ENCODE measurements at regions not wholly inside any gene's neighbourhood (a gene's known extent, or its start where the extent isn't known, plus 50 kb on each side); places are given as distances from the start of the nearest gene placed in this dataset.
A peak's percentile ranks its signal among the peaks of the same experiment; 100 is the strongest.

DNA sequence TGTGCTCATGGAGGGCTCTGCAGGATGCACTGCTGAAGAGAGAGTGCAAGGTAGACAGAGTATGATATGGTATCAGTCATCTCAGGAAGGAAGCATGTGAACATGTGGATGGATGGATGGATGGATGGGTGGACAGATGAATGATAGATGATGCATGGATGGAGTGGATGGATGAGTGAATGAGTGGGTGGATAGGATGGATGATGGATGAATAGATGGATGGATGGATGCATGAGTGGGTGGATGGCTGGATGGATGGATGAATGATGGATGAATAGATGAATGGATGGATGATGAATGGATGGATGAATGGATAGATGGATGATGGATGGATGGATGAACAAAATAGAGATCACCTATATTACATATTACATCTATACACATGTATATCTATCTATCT lies 341.3 kb downstream of the DRD1 start:
- DNase-seq, result no peak
- H3K27ac Mint-ChIP-seq, result no peak overlapping the region
- peaks cover 9% of the 10 kb centered on the region for H3K27me3 Mint-ChIP-seq (ENCODE audit: low read depth)
- intact Hi-C loops (cut with micrococcal nuclease), result no loop called here
- H3K9me3 Mint-ChIP-seq, result no peaks in the 10 kb centered on the region
- no peak overlapping the region for H3K4me3 Mint-ChIP-seq
- H3K36me3 Mint-ChIP-seq (ENCODE audit: low read depth), result no peaks in the 10 kb centered on the region
- CTCF ChIA-PET, result no interaction called here
- H3K4me1 Mint-ChIP-seq (ENCODE audit: low read depth), result no peaks in the 10 kb centered on the region

DNA sequence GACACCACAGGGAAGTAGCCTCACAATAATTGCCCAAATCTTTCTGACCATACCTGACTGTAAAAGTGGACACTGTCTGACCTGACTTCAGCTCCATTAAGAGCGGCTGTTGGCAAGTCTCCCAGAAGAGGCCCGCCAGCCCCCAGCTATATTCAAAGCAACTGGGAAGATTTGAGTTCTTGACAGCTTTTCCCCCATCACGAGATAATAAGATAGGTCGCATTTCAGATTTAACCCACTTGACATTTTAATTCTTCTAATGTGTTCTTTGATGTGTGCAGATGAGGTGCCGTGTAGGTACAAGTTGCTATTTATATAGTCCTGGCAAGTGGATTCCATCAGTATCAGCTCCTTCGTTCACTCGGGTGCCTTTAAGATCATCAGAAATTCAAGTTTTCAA lies 345.7 kb downstream of the DRD1 start:
- Mint-ChIP-seq H3K27me3 (ENCODE audit: low read depth) (peaks cover 10% of the 10 kb centered on the region), H3K27ac (no peak overlapping the region), H3K36me3 (ENCODE audit: low read depth) (no peaks in the 10 kb centered on the region), H3K9me3 (no peaks in the 10 kb centered on the region), H3K4me1 (ENCODE audit: low read depth) (no peaks in the 10 kb centered on the region), H3K4me3 (no peak overlapping the region)
- no peak for DNase-seq
- intact Hi-C loops (cut with micrococcal nuclease), result no loop called here
- CTCF ChIA-PET, result no interaction called here

DNA sequence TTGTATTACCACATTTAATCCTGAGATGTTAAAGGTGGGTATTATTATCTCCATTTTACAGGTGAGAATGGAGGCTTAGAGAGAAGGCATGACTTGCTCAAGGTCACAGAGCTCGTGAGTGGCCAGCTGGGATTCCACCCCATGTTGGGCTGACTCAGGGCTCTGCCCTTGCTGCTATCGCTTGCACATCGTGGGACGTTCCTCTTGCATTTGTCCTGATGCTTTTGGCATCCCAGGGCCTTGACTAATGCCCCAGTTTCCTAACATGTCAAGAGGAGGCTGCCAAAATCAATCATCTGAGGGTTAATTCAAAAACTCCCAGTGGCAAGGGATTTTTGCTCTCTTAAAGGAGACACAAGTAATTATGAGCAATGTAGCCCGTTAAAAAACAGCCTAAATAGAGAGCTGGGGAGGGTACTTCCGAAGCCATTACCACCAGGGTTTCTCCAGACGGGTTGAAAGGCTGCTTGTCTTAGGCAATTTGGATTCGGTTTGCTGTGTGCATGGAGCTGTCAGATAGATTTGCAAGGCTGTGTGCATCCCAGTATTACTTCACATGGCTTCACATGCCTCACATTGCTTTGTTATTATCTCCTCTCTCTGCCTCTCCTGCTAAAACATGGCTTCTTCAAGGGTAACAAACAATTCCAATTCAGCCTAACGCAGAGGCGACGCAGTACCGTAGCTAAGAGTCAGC lies 347.4 kb downstream of the DRD1 start:
- no peaks in the 10 kb centered on the region for H3K36me3 Mint-ChIP-seq (ENCODE audit: low read depth)
- CTCF ChIA-PET, result no interaction called here
- no peak overlapping the region for H3K27ac Mint-ChIP-seq
- H3K27me3 Mint-ChIP-seq (ENCODE audit: low read depth), result peaks cover 11% of the 10 kb centered on the region
- intact Hi-C loops (cut with micrococcal nuclease), result no loop called here
- no peaks in the 10 kb centered on the region for H3K9me3 Mint-ChIP-seq
- no peak for DNase-seq
- no peak overlapping the region for H3K4me3 Mint-ChIP-seq
- H3K4me1 Mint-ChIP-seq (ENCODE audit: low read depth), result no peaks in the 10 kb centered on the region

DNA sequence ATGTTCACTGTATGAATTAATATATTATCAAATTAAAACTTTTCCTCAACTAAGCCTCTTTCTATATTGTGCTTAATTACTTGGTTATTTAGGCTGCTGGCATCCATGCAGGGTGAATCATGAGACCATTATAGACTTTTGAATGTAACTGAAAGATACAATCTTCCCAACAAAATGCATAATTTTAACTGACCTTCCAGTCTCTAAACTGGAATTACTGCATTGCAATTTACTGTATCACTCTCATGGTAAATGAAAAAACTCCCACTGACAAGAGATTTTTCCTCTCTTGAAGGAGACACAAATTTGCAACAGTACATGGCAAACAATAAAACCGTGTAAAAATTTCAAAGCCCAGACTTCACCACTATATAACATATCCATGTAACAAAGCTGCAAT lies 349.5 kb downstream of the DRD1 start:
- no peak overlapping the region for H3K4me3 Mint-ChIP-seq
- intact Hi-C loops (cut with micrococcal nuclease), result no loop called here
- H3K27ac Mint-ChIP-seq, result no peak overlapping the region
- H3K36me3 Mint-ChIP-seq (ENCODE audit: low read depth), result no peaks in the 10 kb centered on the region
- H3K4me1 Mint-ChIP-seq (ENCODE audit: low read depth), result no peaks in the 10 kb centered on the region
- H3K27me3 Mint-ChIP-seq (ENCODE audit: low read depth), result peaks cover 10% of the 10 kb centered on the region
- no peak for DNase-seq
- H3K9me3 Mint-ChIP-seq, result no peaks in the 10 kb centered on the region
- CTCF ChIA-PET, result no interaction called here

DNA sequence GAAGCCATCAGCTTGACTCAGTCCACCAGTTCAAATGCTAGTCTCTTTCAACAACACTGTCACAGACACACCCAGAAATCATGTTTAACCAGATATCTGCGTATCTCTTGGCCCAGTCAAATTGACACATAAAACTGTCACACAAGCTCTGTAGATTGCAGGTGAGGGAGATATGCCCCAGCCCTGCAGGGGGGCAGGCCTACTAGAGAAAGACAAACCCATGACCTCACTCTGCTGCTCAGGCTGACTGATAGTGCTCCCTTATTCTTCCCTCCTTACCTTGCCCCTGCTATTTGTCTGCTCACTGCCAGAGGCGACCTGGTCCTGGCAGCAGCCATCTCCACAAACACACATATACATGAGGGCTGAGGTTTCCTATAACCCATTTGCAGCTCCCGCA lies 351.3 kb downstream of the DRD1 start:
- Mint-ChIP-seq H3K9me3 (no peaks in the 10 kb centered on the region), H3K4me1 (ENCODE audit: low read depth) (no peaks in the 10 kb centered on the region), H3K27me3 (ENCODE audit: low read depth) (peaks cover 10% of the 10 kb centered on the region), H3K27ac (no peak overlapping the region), H3K4me3 (no peak overlapping the region), H3K36me3 (ENCODE audit: low read depth) (no peaks in the 10 kb centered on the region)
- DNase-seq, result no peak
- CTCF ChIA-PET, result no interaction called here
- intact Hi-C loops (cut with micrococcal nuclease), result no loop called here

DNA sequence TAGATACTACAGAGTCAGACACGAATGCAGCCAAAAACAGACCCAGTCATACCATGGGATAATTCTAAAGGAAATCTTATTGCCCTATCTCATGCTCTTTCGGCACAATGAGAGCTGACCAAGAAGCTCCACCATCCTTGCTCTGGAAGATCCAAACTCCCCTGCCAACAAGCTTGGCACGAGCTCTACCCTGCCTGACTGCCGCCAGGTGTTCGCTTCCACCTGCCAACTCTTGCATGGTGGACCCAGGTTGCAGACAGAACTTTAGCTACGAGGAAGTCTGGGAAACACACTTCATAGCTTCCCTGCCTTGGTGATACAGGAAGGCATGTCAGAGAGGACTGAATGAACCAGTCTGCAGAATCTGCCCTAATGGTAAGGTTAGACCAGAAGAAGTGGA lies 355.0 kb downstream of the DRD1 start:
- H3K27ac Mint-ChIP-seq, result no peak overlapping the region
- CTCF ChIA-PET, result no interaction called here
- no peaks in the 10 kb centered on the region for H3K9me3 Mint-ChIP-seq
- DNase-seq, result no peak
- no peaks in the 10 kb centered on the region for H3K4me1 Mint-ChIP-seq (ENCODE audit: low read depth)
- intact Hi-C loops (cut with micrococcal nuclease), result no loop called here
- H3K36me3 Mint-ChIP-seq (ENCODE audit: low read depth), result no peaks in the 10 kb centered on the region
- H3K27me3 Mint-ChIP-seq (ENCODE audit: low read depth), result peaks cover 8% of the 10 kb centered on the region
- H3K4me3 Mint-ChIP-seq, result no peak overlapping the region

DNA sequence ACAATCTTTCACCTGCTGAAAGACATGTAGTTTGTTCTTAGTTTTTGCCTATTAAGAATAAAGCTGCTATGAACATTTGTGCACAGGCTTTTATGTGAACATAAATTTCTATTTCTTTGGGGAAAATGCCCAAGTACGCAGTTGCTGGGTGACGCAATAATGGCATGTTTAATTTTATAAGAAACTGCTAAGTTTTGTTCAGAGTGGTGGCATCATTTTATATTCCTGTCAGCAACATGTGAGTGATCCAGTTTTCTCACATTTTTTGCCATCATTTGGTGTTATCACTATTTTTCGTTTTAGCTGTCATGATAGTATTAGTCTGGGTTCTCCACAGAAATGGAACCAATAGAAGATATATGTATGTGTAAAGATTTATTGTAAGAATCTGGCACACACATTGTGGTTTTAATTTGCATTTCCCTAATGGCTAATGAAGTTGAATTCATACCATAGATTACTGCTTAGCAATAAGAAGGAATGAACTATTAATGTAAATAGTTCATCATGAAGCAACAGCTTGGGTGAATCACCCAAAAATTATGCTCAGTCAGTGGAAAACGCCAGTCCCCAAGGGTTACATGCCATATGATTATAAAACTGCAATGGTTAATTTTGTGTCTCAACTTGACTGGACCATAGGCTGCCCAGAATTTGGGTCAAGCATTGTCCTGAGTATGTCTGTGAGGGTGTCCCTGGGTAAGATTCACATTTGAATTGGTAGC lies 358.6 kb downstream of the MSX2 start:
- CTCF ChIA-PET, result no interaction called here

DNA sequence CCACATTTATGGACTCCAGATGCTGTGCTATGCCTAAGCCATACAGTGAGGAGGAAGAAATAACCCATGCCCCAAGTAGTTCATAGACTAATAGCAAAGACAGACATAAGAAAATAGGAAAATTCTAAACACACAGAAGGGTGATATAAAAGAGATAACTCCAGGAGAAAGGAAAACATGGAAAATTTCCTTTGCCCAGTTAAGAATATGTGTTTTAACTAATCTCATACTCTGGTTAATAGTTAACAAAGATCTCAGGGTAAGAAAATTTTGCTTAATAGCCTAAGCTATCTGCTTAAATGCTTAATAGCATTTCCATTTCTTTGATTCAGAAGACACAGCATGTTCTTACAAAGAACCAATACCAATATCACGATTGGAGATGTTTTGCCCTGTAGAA lies 358.0 kb downstream of the MSX2 start:
- Mint-ChIP-seq H3K4me1 (ENCODE audit: low read depth) (no peaks in the 10 kb centered on the region), H3K27ac (no peak overlapping the region), H3K27me3 (ENCODE audit: low read depth) (peaks cover 12% of the 10 kb centered on the region), H3K9me3 (no peaks in the 10 kb centered on the region), H3K4me3 (no peak overlapping the region), H3K36me3 (ENCODE audit: low read depth) (no peaks in the 10 kb centered on the region)
- no peak for DNase-seq
- intact Hi-C loops (cut with micrococcal nuclease), result no loop called here
- CTCF ChIA-PET, result interaction anchor here (1.3 kb wide), 1 partner anchor 131 kb away, joined by 4 read pairs; no protein-coding TSS in a partner anchor

More for the DNA sequence above, 358.6 kb downstream of the MSX2 start:
- intact Hi-C loops (cut with micrococcal nuclease), result no loop called here
- Mint-ChIP-seq H3K36me3 (ENCODE audit: low read depth) (no peaks in the 10 kb centered on the region), H3K27me3 (ENCODE audit: low read depth) (peaks cover 12% of the 10 kb centered on the region), H3K9me3 (no peaks in the 10 kb centered on the region), H3K4me3 (no peak overlapping the region), H3K4me1 (ENCODE audit: low read depth) (no peaks in the 10 kb centered on the region), H3K27ac (no peak overlapping the region)
- no peak for DNase-seq

DNA sequence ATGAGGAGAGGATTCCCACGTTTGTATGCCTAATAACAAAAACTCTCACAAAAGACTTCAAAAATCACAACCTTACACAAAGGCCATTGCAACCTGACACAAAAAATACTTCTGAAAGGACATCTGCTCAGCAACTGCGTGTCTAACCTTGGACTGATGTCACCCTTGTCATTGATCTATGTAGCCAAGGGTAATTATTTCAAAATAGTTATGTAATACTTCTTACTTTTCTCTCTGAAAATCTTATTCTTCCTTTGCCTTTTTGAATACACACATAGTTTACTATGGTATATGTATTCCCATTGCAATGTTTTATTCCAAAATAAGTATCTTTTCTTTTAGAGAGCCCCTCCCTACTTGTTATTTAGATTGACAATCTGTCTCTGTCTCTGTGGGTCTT lies 355.3 kb downstream of the MSX2 start:
- peaks cover 2% of the 10 kb centered on the region for H3K4me1 Mint-ChIP-seq (ENCODE audit: low read depth)
- intact Hi-C loops (cut with micrococcal nuclease), result no loop called here
- no peaks in the 10 kb centered on the region for H3K9me3 Mint-ChIP-seq
- H3K27ac Mint-ChIP-seq, result no peak overlapping the region
- H3K27me3 Mint-ChIP-seq (ENCODE audit: low read depth), result peaks cover 10% of the 10 kb centered on the region
- CTCF ChIA-PET, result interaction anchor here (0.6 to 0.7 kb wide), 2 partner anchors 34 to 52 kb away, joined by 3 to 4 read pairs; no protein-coding TSS in a partner anchor
- no peak for DNase-seq
- H3K36me3 Mint-ChIP-seq (ENCODE audit: low read depth), result no peaks in the 10 kb centered on the region
- no peak overlapping the region for H3K4me3 Mint-ChIP-seq

DNA sequence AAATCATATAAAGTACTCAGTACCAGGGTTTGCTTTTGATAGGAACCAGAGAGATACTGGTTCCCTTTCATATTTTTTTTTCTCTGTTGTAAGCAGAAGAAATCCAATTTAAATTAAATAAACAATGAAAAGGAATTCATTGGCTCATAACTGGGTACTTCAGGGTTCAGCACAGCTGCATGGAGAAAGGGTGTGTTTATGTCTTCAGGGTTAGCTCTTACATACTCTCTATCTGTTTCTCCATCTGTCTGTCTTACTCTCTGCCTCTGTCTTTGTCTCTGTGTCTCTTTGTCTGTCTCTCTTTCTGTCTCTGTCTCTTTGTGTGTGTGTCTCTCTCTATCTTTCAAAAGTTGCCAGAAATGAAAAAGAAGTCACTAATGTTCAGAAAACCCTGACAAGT lies 345.9 kb downstream of the MSX2 start:
- H3K4me1 Mint-ChIP-seq (ENCODE audit: low read depth), result no peaks in the 10 kb centered on the region
- no peak overlapping the region for H3K27ac Mint-ChIP-seq
- H3K9me3 Mint-ChIP-seq, result no peaks in the 10 kb centered on the region
- no peaks in the 10 kb centered on the region for H3K36me3 Mint-ChIP-seq (ENCODE audit: low read depth)
- no peak overlapping the region for H3K4me3 Mint-ChIP-seq
- no peak for DNase-seq
- CTCF ChIA-PET, result no interaction called here
- intact Hi-C loops (cut with micrococcal nuclease), result no loop called here
- peaks cover 3% of the 10 kb centered on the region for H3K27me3 Mint-ChIP-seq (ENCODE audit: low read depth)

DNA sequence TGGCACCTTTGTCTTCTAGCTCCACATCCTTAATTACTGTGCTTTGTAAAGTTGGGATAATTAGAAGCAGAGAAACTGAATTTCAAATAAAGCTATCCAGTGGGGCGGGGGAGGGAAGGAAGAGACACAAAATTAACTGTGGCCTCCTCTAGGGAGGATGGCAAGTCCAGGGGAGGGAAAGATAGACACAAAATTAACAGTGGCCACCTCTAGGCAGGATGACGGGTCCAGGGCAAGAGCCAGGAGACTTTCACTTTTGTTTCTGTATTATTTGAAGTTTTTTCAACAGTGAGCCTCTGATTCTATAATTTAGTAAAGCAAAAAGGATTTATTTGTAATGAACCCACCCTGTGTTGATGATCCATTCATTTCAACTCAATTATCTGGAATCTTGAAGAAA lies 335.9 kb downstream of the MSX2 start:
- Mint-ChIP-seq H3K4me3 (peak overlapping the region; percentile 65), H3K36me3 (ENCODE audit: low read depth) (no peaks in the 10 kb centered on the region), H3K27me3 (ENCODE audit: low read depth) (no peaks in the 10 kb centered on the region), H3K4me1 (ENCODE audit: low read depth) (peaks cover 12% of the 10 kb centered on the region), H3K9me3 (no peaks in the 10 kb centered on the region), H3K27ac (peak overlapping the region; percentile 44)
- CTCF ChIA-PET, result interaction anchor here (0.7 kb wide), 1 partner anchor 1802 kb away, joined by 4 read pairs; no protein-coding TSS in a partner anchor
- intact Hi-C loops (cut with micrococcal nuclease), result no loop called here
- peak; percentile 8 for DNase-seq

DNA sequence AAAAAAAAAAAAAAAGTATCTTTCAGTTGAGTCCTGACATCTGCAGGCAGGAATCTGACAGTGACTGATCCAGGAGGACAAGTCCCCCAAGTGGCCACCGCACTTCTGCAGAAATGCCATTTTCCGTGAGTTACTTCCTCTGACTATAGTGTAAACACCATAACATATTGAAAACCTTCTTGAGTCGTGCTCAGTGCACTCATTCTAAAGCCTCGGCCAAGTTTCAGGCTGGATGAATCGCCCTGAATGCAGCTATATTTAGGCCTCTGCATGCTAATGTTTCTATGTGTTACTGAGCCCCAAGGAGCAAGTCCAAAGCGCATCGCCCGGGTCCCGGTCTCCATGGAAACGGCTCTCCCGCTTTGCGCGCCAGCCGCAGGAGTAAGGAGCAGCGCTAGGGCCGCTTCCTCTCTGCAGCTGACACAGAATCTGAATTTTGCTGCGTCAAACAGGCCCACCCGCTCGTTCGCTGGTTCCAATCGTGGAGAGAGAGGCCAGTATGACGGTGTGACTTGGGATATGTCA lies 335.4 kb downstream of the MSX2 start:
- no peaks in the 10 kb centered on the region for H3K27me3 Mint-ChIP-seq (ENCODE audit: low read depth)
- H3K9me3 Mint-ChIP-seq, result no peaks in the 10 kb centered on the region
- no peaks in the 10 kb centered on the region for H3K36me3 Mint-ChIP-seq (ENCODE audit: low read depth)
- H3K4me3 Mint-ChIP-seq, result peak overlapping the region; percentile 65
- intact Hi-C loops (cut with micrococcal nuclease), result loop anchor here (1.0 kb wide), 1 partner anchor 108 kb away; no protein-coding TSS in a partner anchor
- DNase-seq, result peak; percentile 60
- peaks cover 12% of the 10 kb centered on the region for H3K4me1 Mint-ChIP-seq (ENCODE audit: low read depth)
- peak overlapping the region; percentile 44 for H3K27ac Mint-ChIP-seq
- CTCF ChIA-PET, result interaction anchor here (0.7 kb wide), 2 partner anchors 517 to 1801 kb away, joined by 3 to 4 read pairs; no protein-coding TSS in a partner anchor

DNA sequence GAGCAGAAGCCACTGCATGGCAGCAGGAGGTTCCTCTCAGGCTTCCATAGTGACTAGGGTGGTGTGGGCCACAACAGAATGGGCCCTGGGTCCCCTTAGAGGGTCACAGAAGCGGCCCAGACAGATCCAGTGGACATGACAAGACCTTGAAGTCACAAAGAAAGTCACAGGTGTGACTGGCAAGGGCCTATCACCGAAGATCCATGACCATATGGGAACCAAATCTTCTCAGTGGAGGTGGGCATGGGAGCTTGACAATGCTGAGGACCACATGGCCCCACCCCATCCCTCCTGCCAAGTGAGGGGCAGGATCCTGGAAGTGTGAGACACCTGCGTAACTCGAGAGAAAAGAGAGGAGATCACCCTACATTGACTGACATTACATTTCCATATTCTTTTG lies 332.4 kb downstream of the MSX2 start:
- CTCF ChIA-PET, result no interaction called here
- DNase-seq, result no peak
- intact Hi-C loops (cut with micrococcal nuclease), result no loop called here

More for the DNA sequence above, 332.4 kb downstream of the MSX2 start:
- no peaks in the 10 kb centered on the region for H3K9me3 Mint-ChIP-seq
- H3K27ac Mint-ChIP-seq, result no peak overlapping the region
- H3K4me3 Mint-ChIP-seq, result no peak overlapping the region
- no peaks in the 10 kb centered on the region for H3K36me3 Mint-ChIP-seq (ENCODE audit: low read depth)
- peaks cover 2% of the 10 kb centered on the region for H3K27me3 Mint-ChIP-seq (ENCODE audit: low read depth)
- H3K4me1 Mint-ChIP-seq (ENCODE audit: low read depth), result peaks cover 12% of the 10 kb centered on the region
